Panc1 (cell line): ENCODE measurements at regions not wholly inside any gene's neighbourhood (a gene's known extent, or its start where the extent isn't known, plus 50 kb on each side); places are given as distances from the start of the nearest gene placed in this dataset.

Source experiments
- ATAC-seq: fragments of 200-7000 bp; cut with Tn5 transposase; 2 replicates; pipeline ENCODE4 v1.9.1; 2020; ENCODE audit warnings: mild to moderate bottlenecking, moderate library complexity
- BruUV-seq: library from RNA; stranded (reverse); fragments of 400-500 nt; replicated peaks from 2 replicates; lab custom pipeline; 2021; lab: Mats Ljungman, UMichigan
- CTCF ChIA-PET: fragments of 300-600 bp; sonication (Branson Sonifier 250); formaldehyde crosslinking; loops from one replicate; lab custom pipeline; 2022; ENCODE audit warnings: antibody characterized with exemption; lab: Charles Lee
- POLR2A ChIA-PET: fragments of 300-600 bp; sonication (Branson Sonifier 250); formaldehyde crosslinking; loops from one replicate; lab custom pipeline; 2022; ENCODE audit warnings: antibody characterized with exemption; lab: Charles Lee
- DNase-seq: peaks from one replicate; pipeline ENCODE4 v3.0.0-alpha.2; 2010; ENCODE audit warnings: low read depth, low spot score
- H3K27ac ChIP-seq: 2 replicates; pipeline ENCODE4 v1.5.1; 2011; ENCODE audit warnings: mild to moderate bottlenecking, low read length, inconsistent platforms
- H3K27me3 ChIP-seq: fragments of 200-500 bp; sonication (Bioruptor generic); 2 replicates; pipeline ENCODE4 v1.6.0; 2014; ENCODE audit warnings: low read length, inconsistent platforms; ENCODE audit not compliant: control insufficient read depth, insufficient read depth
- H3K36me3 ChIP-seq: fragments of 200-500 bp; sonication (Bioruptor generic); 2 replicates; pipeline ENCODE4 v1.5.1; 2014; ENCODE audit warnings: inconsistent platforms, mild to moderate bottlenecking, low read length, moderate library complexity; ENCODE audit not compliant: control insufficient read depth, insufficient read depth
- H3K4me1 ChIP-seq: 2 replicates; pipeline ENCODE4 v1.5.1; 2011; ENCODE audit warnings: inconsistent platforms, mild to moderate bottlenecking, low read length, moderate library complexity; ENCODE audit not compliant: control insufficient read depth, insufficient read depth
- H3K4me3 ChIP-seq, 2 experiments: 2 replicates each; pipeline ENCODE4 v1.5.1; 2011 to 2012; ENCODE audit warnings: low read depth in 2 of 2, low read length in 2 of 2, mild to moderate bottlenecking in 2 of 2, inconsistent platforms in 1 of 2, moderate library complexity in 1 of 2
- H3K9me3 ChIP-seq: fragments of 200-500 bp; sonication (Bioruptor generic); 2 replicates; pipeline ENCODE4 v1.5.1; 2014; ENCODE audit warnings: low read depth, mild to moderate bottlenecking, inconsistent platforms, low read length, moderate library complexity; ENCODE audit not compliant: control insufficient read depth, insufficient read depth
- CTCF ChIP-seq: fragments of 450-650 bp; IDR thresholded peaks from 2 replicates; pipeline ENCODE4 v1.5.1; 2017; ENCODE audit warnings: mild to moderate bottlenecking
- POLR2AphosphoS5 ChIP-seq: IDR thresholded peaks from 2 replicates; pipeline ENCODE4 v1.6.1; 2012; ENCODE audit warnings: mild to moderate bottlenecking, low read depth, low read length, moderate library complexity
- REST ChIP-seq, 2 experiments: IDR thresholded peaks; 2 replicates each; pipeline ENCODE4 v1.6.1; 2011 to 2012; ENCODE audit warnings: low read depth in 2 of 2, control low read depth in 1 of 2, low read length in 1 of 2, mild to moderate bottlenecking in 1 of 2, moderate library complexity in 1 of 2; ENCODE audit not compliant: insufficient read depth in 1 of 2
- SIN3A ChIP-seq: IDR thresholded peaks from 2 replicates; pipeline ENCODE4 v1.6.1; 2012; ENCODE audit warnings: low read depth, mild to moderate bottlenecking, low read length, moderate library complexity, borderline replicate concordance; ENCODE audit not compliant: insufficient read depth
- TCF7L2 ChIP-seq: IDR thresholded peaks from 2 replicates; pipeline ENCODE4 v1.6.1; 2011; ENCODE audit warnings: mild to moderate bottlenecking, low read depth, low read length, inconsistent platforms
- in situ Hi-C: cut with HindIII; loops from 2 replicates; pipeline ENCODE4 v1.10.0; 2016; ENCODE audit warnings: low sequenced_read_pairs, low pct_unique_long_range_greater_than_20kb
- intact Hi-C: fragments of 100-400 bp; cut with micrococcal nuclease; formaldehyde crosslinking; loops from one replicate; pipeline ENCODE4 v1.10.0; 2022; ENCODE audit not compliant: unreplicated experiment

GRCh38 chr9:134215420-134215698 lies 51.0 kb upstream of the RNU6ATAC start:
- intact Hi-C loops: no loop called here

GRCh38 chr9:134215699-134216448 lies 51.5 kb upstream of the RNU6ATAC start:
- Histone ChIP-seq H3K36me3 (no peaks in the 10 kb centered on the region), H3K27ac (no peak overlapping the region), H3K4me3 (no peak overlapping the region), H3K4me1 (no peaks in the 10 kb centered on the region), H3K27me3 (no peaks in the 10 kb centered on the region), H3K9me3 (no peaks in the 10 kb centered on the region)
- intact Hi-C loops: no loop called here
- in situ Hi-C loops: no loop called here
- CTCF ChIA-PET: no interaction called here
- TF ChIP-seq POLR2AphosphoS5 (no peak), TCF7L2 (no peak), CTCF (no peak), SIN3A (no peak), REST (IDR thresholded peaks at IDR 0.05; ENCODE audit: insufficient read depth in 1 of 2, low read depth in 2 of 2, low read length in 1 of 2) (no peak)
- POLR2A ChIA-PET: no interaction called here
- ATAC-seq: no peak
- no TSS peak for BruUV-seq
- DNase-seq: no peak

More at GRCh38 chr9:134215420-134215698, 51.0 kb upstream of the RNU6ATAC start:
- no peaks in the 10 kb centered on the region for H3K4me1 ChIP-seq
- H3K27ac ChIP-seq: no peak overlapping the region
- no peak for DNase-seq
- no peak for ATAC-seq
- H3K27me3 ChIP-seq: no peaks in the 10 kb centered on the region
- in situ Hi-C loops: no loop called here
- ChIA-PET POLR2A (interaction anchor here (0.6 kb wide), 1 partner anchor 217 kb away, joined by 5 read pairs; no protein-coding TSS in a partner anchor), CTCF (no interaction called here)
- no peaks in the 10 kb centered on the region for H3K36me3 ChIP-seq
- no TSS peak for BruUV-seq
- no peak overlapping the region for H3K4me3 ChIP-seq
- no peaks in the 10 kb centered on the region for H3K9me3 ChIP-seq
- TF ChIP-seq CTCF (no peak), POLR2AphosphoS5 (no peak), REST (IDR thresholded peaks at IDR 0.05; ENCODE audit: insufficient read depth in 1 of 2, low read depth in 2 of 2, low read length in 1 of 2) (no peak), SIN3A (no peak), TCF7L2 (no peak)
